SW 1271 (cell line): ENCODE measurements at regions not wholly inside any gene's neighbourhood (a gene's known extent, or its start where the extent isn't known, plus 50 kb on each side); places are given as distances from the start of the nearest gene placed in this dataset.
"Not testable (repeated sequence)": the region's sequence is repeated elsewhere in the genome, so short reads cannot be mapped to it uniquely, and the experiment has no call there.

ENCODE experiments used
- DNase-seq, 2 experiments: peaks; one replicate each; lab custom pipeline; 2025; lab: John Stamatoyannopoulos, UW

GRCh38 chr10:113470372-113471240, 82.2 kb upstream of the HABP2 start:
- no peak for DNase-seq

GRCh38 chr10:113471241-113471996, 81.4 kb upstream of the HABP2 start:
- DNase-seq = no peak

GRCh38 chr10:113473011-113473410, 79.8 kb upstream of the HABP2 start:
- no peak for DNase-seq

GRCh38 chr10:113473851-113474250, 79.0 kb upstream of the HABP2 start:
- DNase-seq = no peak

GRCh38 chr10:113474752-113475151, 78.1 kb upstream of the HABP2 start:
- no peak for DNase-seq

- DNase-seq = no peak
Observed at GRCh38 chr10:113475381-113475807, 77.5 kb upstream of the HABP2 start.

GRCh38 chr10:113476191-113476590, 76.7 kb upstream of the HABP2 start:
- DNase-seq = no peak

GRCh38 chr10:113476673-113477072, 76.2 kb upstream of the HABP2 start:
- no peak for DNase-seq

GRCh38 chr10:113477451-113477850, 75.4 kb upstream of the HABP2 start:
- DNase-seq = no peak

GRCh38 chr10:113479346-113480080, 73.3 kb upstream of the HABP2 start:
- DNase-seq = no peak

GRCh38 chr10:113480081-113480360, 72.8 kb upstream of the HABP2 start:
- no peak for DNase-seq

- DNase-seq = no peak
Observed at GRCh38 chr10:113480851-113481502, 71.9 kb upstream of the HABP2 start.

GRCh38 chr10:113484487-113484886, 68.4 kb upstream of the HABP2 start:
- no peak for DNase-seq

GRCh38 chr10:113485736-113486135, 67.1 kb upstream of the HABP2 start:
- no peak for DNase-seq

GRCh38 chr10:113486531-113486930, 66.3 kb upstream of the HABP2 start:
- DNase-seq = no peak

GRCh38 chr10:113487154-113487553, 65.7 kb upstream of the HABP2 start:
- no peak for DNase-seq

GRCh38 chr10:113488186-113488585, 64.7 kb upstream of the HABP2 start:
- no peak for DNase-seq

- not testable (repeated sequence) for DNase-seq
Observed at GRCh38 chr10:113489522-113489921, 63.3 kb upstream of the HABP2 start.

- DNase-seq = no peak
Observed at GRCh38 chr10:113491967-113492565, 60.8 kb upstream of the HABP2 start.

GRCh38 chr10:113493195-113493594, 59.7 kb upstream of the HABP2 start:
- DNase-seq = no peak

- DNase-seq = no peak
Observed at GRCh38 chr10:113493882-113494301, 59.0 kb upstream of the HABP2 start.

- no peak for DNase-seq
Observed at GRCh38 chr10:113494761-113495160, 58.1 kb upstream of the HABP2 start.
